K562 (cell line): ENCODE measurements at regions not wholly inside any gene's neighbourhood (a gene's known extent, or its start where the extent isn't known, plus 50 kb on each side); places are given as distances from the start of the nearest gene placed in this dataset.

Source experiments
- CTCF ChIP-seq, 3 experiments: IDR thresholded peaks in 2 of 3; conservative IDR thresholded peaks in 1 of 3; 2 replicates each; pipeline ENCODE4 v1.5.1; 2011 to 2012; ENCODE audit warnings: low read length in 3 of 3, mild to moderate bottlenecking in 3 of 3, control low read depth in 2 of 3, improper control_type of control experiment in 1 of 3, inconsistent platforms in 1 of 3, low read depth in 1 of 3, mixed read lengths in 1 of 3, moderate library complexity in 1 of 3; ENCODE audit not compliant: insufficient read depth in 2 of 3
- EZH2 ChIP-seq: IDR thresholded peaks from 2 replicates; pipeline ENCODE4 v1.6.1; 2012; ENCODE audit warnings: low read depth, mild to moderate bottlenecking, inconsistent platforms, low read length, borderline replicate concordance
- HDAC3 ChIP-seq: fragments of 450-650 bp; IDR thresholded peaks from 2 replicates; pipeline ENCODE4 v1.6.1; 2018; ENCODE audit warnings: borderline replicate concordance, mild to moderate bottlenecking, moderate library complexity; ENCODE audit not compliant: partially characterized antibody
- JUNB ChIP-seq: fragments of 450-650 bp; formaldehyde crosslinking; conservative IDR thresholded peaks from 2 replicates; pipeline ENCODE4 v1.4.0; 2020; ENCODE audit warnings: mild to moderate bottlenecking
- MEIS2 ChIP-seq: fragments of 450-650 bp; IDR thresholded peaks from 2 replicates; pipeline ENCODE4 v1.6.1; 2014; ENCODE audit warnings: mild to moderate bottlenecking; ENCODE audit not compliant: partially characterized antibody
- USF1 ChIP-seq: sonication (generic); formaldehyde crosslinking; IDR thresholded peaks from 2 replicates; pipeline ENCODE4 v1.9.0; 2022; ENCODE audit warnings: mild to moderate bottlenecking, missing genetic modification reagents
- WHSC1 ChIP-seq: IDR thresholded peaks from one replicate; pipeline ENCODE4 v1.6.1; 2012; ENCODE audit warnings: low read length, control low read depth, inconsistent platforms
- YY1 ChIP-seq, 3 experiments: IDR thresholded peaks; 2 replicates each; pipeline ENCODE4 v1.6.1; 2011; ENCODE audit warnings: low read length in 2 of 3, mild to moderate bottlenecking in 2 of 3, moderate library complexity in 2 of 3, borderline replicate concordance in 1 of 3, control low read depth in 1 of 3, low read depth in 1 of 3; ENCODE audit not compliant: insufficient read depth in 3 of 3, insufficient replicate concordance in 2 of 3, control insufficient read depth in 1 of 3, insufficient read length in 1 of 3; ENCODE audit errors: extremely low read depth in 1 of 3
- ZNF232 ChIP-seq: sonication (generic); formaldehyde crosslinking; IDR thresholded peaks from 2 replicates; pipeline ENCODE4 v1.8.0; 2022; ENCODE audit warnings: mild to moderate bottlenecking, missing genetic modification reagents
- ZNF668 ChIP-seq: fragments of 250-450 bp; sonication (Bioruptor Pico); IDR thresholded peaks from 2 replicates; pipeline ENCODE4 v1.8.0; 2022; ENCODE audit warnings: mild to moderate bottlenecking, inconsistent platforms
- TF ChIP-seq, protein P1 (sequence below): fragments of 450-650 bp; IDR thresholded peaks from 2 replicates; pipeline ENCODE4 v1.6.1; 2018; ENCODE audit warnings: mild to moderate bottlenecking, low read depth; ENCODE audit not compliant: partially characterized antibody
- TF ChIP-seq, protein P2 (sequence below): fragments of 450-650 bp; formaldehyde crosslinking; IDR thresholded peaks from 2 replicates; pipeline ENCODE4 v1.4.0; 2020; ENCODE audit warnings: mild to moderate bottlenecking, mixed read lengths
- TF ChIP-seq, protein P3 (sequence below), 2 experiments: IDR thresholded peaks in 1 of 2; conservative IDR thresholded peaks in 1 of 2; 2 replicates each; pipeline ENCODE4 v1.6.1; 2016; ENCODE audit warnings: low read depth in 2 of 2, mild to moderate bottlenecking in 1 of 2, missing compliant biosample characterization in 1 of 2, missing genetic modification characterization in 1 of 2, moderate library complexity in 1 of 2
- TF ChIP-seq, protein P4 (sequence below), 2 experiments: fragments of 450-650 bp; IDR thresholded peaks; 2 replicates each; pipeline ENCODE4 v1.6.1; 2016; ENCODE audit warnings: mild to moderate bottlenecking in 2 of 2, borderline replicate concordance in 1 of 2, low read depth in 1 of 2, moderate library complexity in 1 of 2

GRCh38 chr2:49753344-49753985, 599.1 kb upstream of the FSHR start:
- no peak for TF ChIP-seq CTCF (IDR thresholded peaks at IDR 0.05 in 2 of 3, conservative IDR thresholded peaks at IDR 0.05 in 1 of 3; ENCODE audit: insufficient read depth in 2 of 3, low read depth in 1 of 3, low read length in 3 of 3)
- no peak for TF ChIP-seq EZH2
- TF ChIP-seq, protein P1, sequence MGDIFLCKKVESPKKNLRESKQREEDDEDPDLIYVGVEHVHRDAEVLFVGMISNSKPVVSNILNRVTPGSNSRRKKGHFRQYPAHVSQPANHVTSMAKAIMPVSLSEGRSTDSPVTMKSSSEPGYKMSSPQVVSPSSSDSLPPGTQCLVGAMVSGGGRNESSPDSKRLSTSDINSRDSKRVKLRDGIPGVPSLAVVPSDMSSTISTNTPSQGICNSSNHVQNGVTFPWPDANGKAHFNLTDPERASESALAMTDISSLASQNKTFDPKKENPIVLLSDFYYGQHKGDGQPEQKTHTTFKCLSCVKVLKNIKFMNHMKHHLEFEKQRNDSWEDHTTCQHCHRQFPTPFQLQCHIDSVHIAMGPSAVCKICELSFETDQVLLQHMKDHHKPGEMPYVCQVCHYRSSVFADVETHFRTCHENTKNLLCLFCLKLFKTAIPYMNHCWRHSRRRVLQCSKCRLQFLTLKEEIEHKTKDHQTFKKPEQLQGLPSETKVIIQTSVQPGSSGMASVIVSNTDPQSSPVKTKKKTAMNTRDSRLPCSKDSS, result no peak
- TF ChIP-seq ZNF668 (CRISPR knock-in tag), result no peak
- TF ChIP-seq USF1 (CRISPR knock-in tag), result no peak
- TF ChIP-seq YY1 (IDR thresholded peaks at IDR 0.05; ENCODE audit: borderline replicate concordance in 1 of 3, control insufficient read depth in 1 of 3, extremely low read depth in 1 of 3, insufficient read depth in 3 of 3, insufficient read length in 1 of 3, insufficient replicate concordance in 2 of 3, low read depth in 1 of 3, low read length in 2 of 3), result no peak
- TF ChIP-seq, protein P2, sequence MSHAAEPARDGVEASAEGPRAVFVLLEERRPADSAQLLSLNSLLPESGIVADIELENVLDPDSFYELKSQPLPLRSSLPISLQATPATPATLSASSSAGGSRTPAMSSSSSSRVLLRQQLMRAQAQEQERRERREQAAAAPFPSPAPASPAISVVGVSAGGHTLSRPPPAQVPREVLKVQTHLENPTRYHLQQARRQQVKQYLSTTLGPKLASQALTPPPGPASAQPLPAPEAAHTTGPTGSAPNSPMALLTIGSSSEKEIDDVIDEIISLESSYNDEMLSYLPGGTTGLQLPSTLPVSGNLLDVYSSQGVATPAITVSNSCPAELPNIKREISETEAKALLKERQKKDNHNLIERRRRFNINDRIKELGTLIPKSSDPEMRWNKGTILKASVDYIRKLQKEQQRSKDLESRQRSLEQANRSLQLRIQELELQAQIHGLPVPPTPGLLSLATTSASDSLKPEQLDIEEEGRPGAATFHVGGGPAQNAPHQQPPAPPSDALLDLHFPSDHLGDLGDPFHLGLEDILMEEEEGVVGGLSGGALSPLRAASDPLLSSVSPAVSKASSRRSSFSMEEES (CRISPR knock-in tag), result no peak
- TF ChIP-seq HDAC3, result no peak
- TF ChIP-seq WHSC1, result no peak
- TF ChIP-seq, protein P3, sequence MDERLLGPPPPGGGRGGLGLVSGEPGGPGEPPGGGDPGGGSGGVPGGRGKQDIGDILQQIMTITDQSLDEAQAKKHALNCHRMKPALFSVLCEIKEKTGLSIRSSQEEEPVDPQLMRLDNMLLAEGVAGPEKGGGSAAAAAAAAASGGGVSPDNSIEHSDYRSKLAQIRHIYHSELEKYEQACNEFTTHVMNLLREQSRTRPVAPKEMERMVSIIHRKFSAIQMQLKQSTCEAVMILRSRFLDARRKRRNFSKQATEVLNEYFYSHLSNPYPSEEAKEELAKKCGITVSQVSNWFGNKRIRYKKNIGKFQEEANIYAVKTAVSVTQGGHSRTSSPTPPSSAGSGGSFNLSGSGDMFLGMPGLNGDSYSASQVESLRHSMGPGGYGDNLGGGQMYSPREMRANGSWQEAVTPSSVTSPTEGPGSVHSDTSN (CRISPR knock-in tag; IDR thresholded peaks at IDR 0.05; ENCODE audit: low read depth), result no peak
- TF ChIP-seq, protein P3 (tag; conservative IDR thresholded peaks at IDR 0.05; ENCODE audit: low read depth), result no peak
- TF ChIP-seq JUNB (CRISPR knock-in tag), result no peak
- no peak for TF ChIP-seq MEIS2
- TF ChIP-seq, protein P4, sequence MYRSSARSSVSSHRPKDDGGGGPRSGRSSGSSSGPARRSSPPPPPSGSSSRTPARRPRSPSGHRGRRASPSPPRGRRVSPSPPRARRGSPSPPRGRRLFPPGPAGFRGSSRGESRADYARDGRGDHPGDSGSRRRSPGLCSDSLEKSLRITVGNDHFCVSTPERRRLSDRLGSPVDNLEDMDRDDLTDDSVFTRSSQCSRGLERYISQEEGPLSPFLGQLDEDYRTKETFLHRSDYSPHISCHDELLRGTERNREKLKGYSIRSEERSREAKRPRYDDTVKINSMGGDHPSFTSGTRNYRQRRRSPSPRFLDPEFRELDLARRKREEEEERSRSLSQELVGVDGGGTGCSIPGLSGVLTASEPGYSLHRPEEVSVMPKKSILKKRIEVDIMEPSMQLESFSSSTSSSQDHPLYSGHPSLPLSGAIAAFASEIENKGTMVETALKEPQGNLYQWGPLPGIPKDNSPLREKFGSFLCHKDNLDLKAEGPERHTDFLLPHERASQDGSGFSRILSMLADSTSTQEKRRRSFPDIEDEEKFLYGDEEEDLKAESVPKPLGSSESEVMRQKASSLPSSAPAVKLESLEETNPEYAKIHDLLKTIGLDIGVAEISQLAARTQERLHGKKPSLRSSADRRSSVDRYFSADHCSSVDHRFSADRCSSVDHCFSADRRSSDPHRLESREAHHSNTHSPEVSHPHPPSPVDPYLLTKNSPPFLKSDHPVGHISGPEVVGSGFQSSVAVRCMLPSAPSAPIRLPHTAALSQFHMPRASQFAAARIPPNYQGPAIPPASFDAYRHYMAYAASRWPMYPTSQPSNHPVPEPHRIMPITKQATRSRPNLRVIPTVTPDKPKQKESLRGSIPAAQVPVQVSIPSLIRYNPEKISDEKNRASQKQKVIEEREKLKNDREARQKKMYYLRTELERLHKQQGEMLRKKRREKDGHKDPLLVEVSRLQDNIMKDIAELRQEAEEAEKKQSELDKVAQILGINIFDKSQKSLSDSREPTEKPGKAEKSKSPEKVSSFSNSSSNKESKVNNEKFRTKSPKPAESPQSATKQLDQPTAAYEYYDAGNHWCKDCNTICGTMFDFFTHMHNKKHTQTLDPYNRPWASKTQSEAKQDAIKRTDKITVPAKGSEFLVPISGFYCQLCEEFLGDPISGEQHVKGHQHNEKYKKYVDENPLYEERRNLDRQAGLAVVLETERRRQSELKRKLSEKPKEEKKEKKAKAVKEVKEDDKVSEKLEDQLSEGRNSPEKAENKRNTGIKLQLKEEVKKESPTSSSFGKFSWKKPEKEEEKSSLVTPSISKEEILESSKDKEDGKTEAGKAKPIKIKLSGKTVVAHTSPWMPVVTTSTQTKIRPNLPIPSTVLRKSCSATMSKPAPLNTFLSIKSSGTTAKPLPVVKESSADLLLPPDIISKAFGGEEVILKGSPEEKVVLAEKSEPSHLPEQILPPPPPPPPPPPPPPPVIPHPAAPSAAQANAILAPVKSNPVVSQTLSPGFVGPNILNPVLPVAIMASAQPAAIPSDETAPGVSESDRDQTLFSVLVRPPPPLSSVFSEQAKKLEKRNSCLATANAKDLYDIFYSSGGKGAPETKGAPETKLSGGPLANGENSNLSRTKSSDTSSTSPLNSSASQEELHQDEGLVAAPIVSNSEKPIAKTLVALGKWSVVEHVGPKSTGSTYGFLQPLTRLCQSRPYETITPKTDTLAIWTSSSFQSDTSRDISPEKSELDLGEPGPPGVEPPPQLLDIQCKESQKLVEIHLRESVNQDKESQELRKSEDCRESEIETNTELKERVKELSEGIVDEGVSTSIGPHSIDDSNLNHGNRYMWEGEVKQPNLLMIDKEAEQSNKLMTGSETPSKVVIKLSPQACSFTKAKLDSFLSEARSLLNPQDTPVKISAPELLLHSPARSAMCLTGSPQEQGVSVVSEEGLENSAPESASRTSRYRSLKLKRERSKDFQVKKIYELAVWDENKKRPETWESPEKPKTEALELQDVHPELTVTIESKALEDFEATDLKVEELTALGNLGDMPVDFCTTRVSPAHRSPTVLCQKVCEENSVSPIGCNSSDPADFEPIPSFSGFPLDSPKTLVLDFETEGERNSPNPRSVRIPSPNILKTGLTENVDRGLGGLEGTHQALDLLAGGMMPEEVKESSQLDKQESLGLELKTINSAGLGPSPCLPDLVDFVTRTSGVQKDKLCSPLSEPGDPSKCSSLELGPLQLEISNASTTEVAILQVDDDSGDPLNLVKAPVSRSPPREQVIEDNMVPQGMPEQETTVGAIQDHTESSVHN (IDR thresholded peaks at IDR 0.05; ENCODE audit: borderline replicate concordance in 1 of 2, low read depth in 1 of 2), result no peak
- TF ChIP-seq ZNF232 (CRISPR knock-in tag), result no peak
